CD8-positive, alpha-beta memory T cell (primary cell): ENCODE measurements at regions not wholly inside any gene's neighbourhood (a gene's known extent, or its start where the extent isn't known, plus 50 kb on each side); places are given as distances from the start of the nearest gene placed in this dataset.
"Not testable (repeated sequence)": the region's sequence is repeated elsewhere in the genome, so short reads cannot be mapped to it uniquely, and the experiment has no call there.

Source experiments
- CTCF ChIA-PET: fragments of 350-600 bp; sonication (Branson Sonifier 250); formaldehyde crosslinking; loops from one replicate; lab custom pipeline; 2021; ENCODE audit warnings: antibody characterized with exemption; lab: Charles Lee
- POLR2A ChIA-PET: fragments of 350-600 bp; sonication (Branson Sonifier 250); formaldehyde crosslinking; loops from one replicate; lab custom pipeline; 2021; ENCODE audit warnings: antibody characterized with exemption; lab: Charles Lee
- DNase-seq, 5 donors: peaks; one replicate each; pipeline versions ENCODE4 v3.0.0 to v3.0.0-alpha.2; 2020 to 2022; ENCODE audit warnings: mixed read lengths in 1 of 5
- H3K27ac ChIP-seq: one replicate; pipeline ENCODE4 v1.7.0; 2013; ENCODE audit warnings: low read depth, mild to moderate bottlenecking, low read length, moderate library complexity
- H3K27me3 ChIP-seq: 2 replicates; pipeline ENCODE4 v1.7.0; 2013; ENCODE audit warnings: low read length, mild to moderate bottlenecking; ENCODE audit not compliant: insufficient read depth, poor library complexity, severe bottlenecking
- H3K36me3 ChIP-seq: 2 replicates; pipeline ENCODE4 v1.7.0; 2013; ENCODE audit warnings: mild to moderate bottlenecking, low read length, moderate library complexity; ENCODE audit not compliant: insufficient read depth
- H3K4me1 ChIP-seq: 2 replicates; pipeline ENCODE4 v1.7.0; 2013; ENCODE audit warnings: mild to moderate bottlenecking, low read length, moderate library complexity; ENCODE audit not compliant: insufficient read depth
- H3K4me3 ChIP-seq: 2 replicates; pipeline ENCODE4 v1.7.0; 2013; ENCODE audit warnings: mild to moderate bottlenecking, low read length
- H3K9me3 ChIP-seq: 2 replicates; pipeline ENCODE4 v1.7.0; 2013; ENCODE audit warnings: mild to moderate bottlenecking, low read length
- H3K27ac Mint-ChIP-seq, 8 donors: one replicate each; pipeline ENCODE4 v1.8.0; 2020 to 2021; ENCODE audit warnings: mixed read lengths in 8 of 8, mild to moderate bottlenecking in 6 of 8, inconsistent platforms in 3 of 8, moderate library complexity in 3 of 8
- H3K27me3 Mint-ChIP-seq, 2 donors: one replicate each; pipeline ENCODE4 v1.8.0; 2020 to 2021; ENCODE audit warnings: mixed read lengths in 2 of 2, mild to moderate bottlenecking in 1 of 2, moderate library complexity in 1 of 2
- H3K36me3 Mint-ChIP-seq, 3 donors: one replicate each; pipeline ENCODE4 v1.8.0; 2020 to 2021; ENCODE audit warnings: mixed read lengths in 3 of 3, inconsistent platforms in 1 of 3, mild to moderate bottlenecking in 1 of 3
- H3K4me1 Mint-ChIP-seq, 3 donors: one replicate each; pipeline ENCODE4 v1.8.0; 2020 to 2021; ENCODE audit warnings: mixed read lengths in 3 of 3, inconsistent platforms in 1 of 3, mild to moderate bottlenecking in 1 of 3
- H3K4me3 Mint-ChIP-seq, 7 donors: one replicate each; pipeline ENCODE4 v1.8.0; 2020 to 2021; ENCODE audit warnings: mixed read lengths in 7 of 7, mild to moderate bottlenecking in 6 of 7, moderate library complexity in 4 of 7, inconsistent platforms in 2 of 7
- H3K9me3 Mint-ChIP-seq, 5 donors: one replicate each; pipeline ENCODE4 v1.8.0; 2020 to 2022; ENCODE audit warnings: mixed read lengths in 5 of 5, mild to moderate bottlenecking in 3 of 5, moderate library complexity in 2 of 5, inconsistent platforms in 1 of 5

DNA sequence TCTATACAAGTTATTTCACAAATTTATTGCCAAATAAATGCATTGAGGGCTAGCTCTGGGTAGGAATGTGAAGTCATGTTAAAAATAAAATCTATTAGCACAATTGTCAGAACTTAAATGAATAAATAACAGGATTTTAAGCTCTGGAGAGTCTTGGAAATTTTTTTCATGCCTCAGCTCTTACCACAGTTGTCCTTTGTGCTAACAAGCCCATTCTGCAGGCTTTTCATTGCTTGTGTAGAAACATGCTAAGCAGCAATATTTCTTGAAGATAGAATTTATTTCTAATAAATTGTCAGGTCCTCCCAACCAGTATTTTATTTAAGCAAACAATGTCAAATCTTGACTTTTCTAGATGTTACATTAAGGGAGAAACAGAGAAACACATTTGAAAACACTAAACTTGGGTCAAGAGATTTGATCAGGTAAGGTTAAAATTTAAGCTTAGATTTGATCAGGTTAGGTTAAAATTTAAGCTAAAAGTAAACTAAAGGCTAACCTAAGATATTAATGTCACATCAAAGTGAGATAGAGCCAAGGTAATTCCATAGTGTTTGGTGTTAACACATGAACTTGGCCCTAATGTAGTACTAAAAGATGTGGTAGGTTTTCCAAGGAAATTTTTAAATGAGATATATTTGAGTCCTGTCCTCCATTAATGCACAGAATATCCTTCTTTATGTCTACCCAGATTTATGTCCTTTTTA, 179.1 kb upstream of the IL1RAPL1 start:
- no peak overlapping the region for H3K27ac ChIP-seq
- H3K9me3 ChIP-seq: no peaks in the 10 kb centered on the region
- CTCF ChIA-PET: no interaction called here
- H3K9me3 Mint-ChIP-seq: peaks cover 0 to 9% (median 2%) of the 10 kb centered on the region in 5 donors
- H3K4me3 Mint-ChIP-seq: no peak overlapping the region
- POLR2A ChIA-PET: no interaction called here
- H3K4me3 ChIP-seq: no peak overlapping the region
- DNase-seq: no peak
- no peaks in the 10 kb centered on the region for H3K4me1 Mint-ChIP-seq
- no peaks in the 10 kb centered on the region for H3K36me3 ChIP-seq
- no peak overlapping the region for H3K27ac Mint-ChIP-seq
- no peaks in the 10 kb centered on the region for H3K36me3 Mint-ChIP-seq
- H3K27me3 Mint-ChIP-seq: peaks cover 0 to 2% of the 10 kb centered on the region in 2 donors
- no peaks in the 10 kb centered on the region for H3K4me1 ChIP-seq
- no peaks in the 10 kb centered on the region for H3K27me3 ChIP-seq

DNA sequence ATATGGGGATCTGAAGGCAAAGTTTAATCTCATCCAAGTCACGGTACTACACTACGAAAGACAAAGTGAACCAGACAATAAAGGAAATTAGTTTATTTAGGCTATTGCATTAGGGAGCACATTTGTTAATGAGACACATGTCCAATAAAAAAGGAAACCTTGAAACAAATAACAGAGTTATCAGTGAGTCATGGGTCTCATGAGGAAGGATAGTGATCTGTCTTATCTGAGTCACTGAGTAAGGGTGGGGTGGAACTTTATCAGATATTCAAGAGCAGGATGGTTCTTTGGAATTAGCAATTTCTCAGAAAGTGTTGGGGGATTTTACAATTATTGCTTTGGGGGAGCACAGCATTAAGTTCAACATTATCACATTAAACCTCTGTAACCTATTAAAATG, 188.9 kb upstream of the IL1RAPL1 start:
- H3K4me3 Mint-ChIP-seq: no peak overlapping the region
- no peaks in the 10 kb centered on the region for H3K36me3 ChIP-seq
- no peaks in the 10 kb centered on the region for H3K4me1 Mint-ChIP-seq
- H3K9me3 ChIP-seq: no peaks in the 10 kb centered on the region
- no peak overlapping the region for H3K27ac Mint-ChIP-seq
- no peaks in the 10 kb centered on the region for H3K27me3 Mint-ChIP-seq
- no peaks in the 10 kb centered on the region for H3K27me3 ChIP-seq
- ChIA-PET POLR2A (no interaction called here), CTCF (no interaction called here)
- H3K27ac ChIP-seq: no peak overlapping the region
- no peak for DNase-seq
- no peak overlapping the region for H3K4me3 ChIP-seq
- H3K9me3 Mint-ChIP-seq: peaks cover 0 to 7% (median 4%) of the 10 kb centered on the region in 5 donors
- no peaks in the 10 kb centered on the region for H3K36me3 Mint-ChIP-seq
- H3K4me1 ChIP-seq: no peaks in the 10 kb centered on the region

DNA sequence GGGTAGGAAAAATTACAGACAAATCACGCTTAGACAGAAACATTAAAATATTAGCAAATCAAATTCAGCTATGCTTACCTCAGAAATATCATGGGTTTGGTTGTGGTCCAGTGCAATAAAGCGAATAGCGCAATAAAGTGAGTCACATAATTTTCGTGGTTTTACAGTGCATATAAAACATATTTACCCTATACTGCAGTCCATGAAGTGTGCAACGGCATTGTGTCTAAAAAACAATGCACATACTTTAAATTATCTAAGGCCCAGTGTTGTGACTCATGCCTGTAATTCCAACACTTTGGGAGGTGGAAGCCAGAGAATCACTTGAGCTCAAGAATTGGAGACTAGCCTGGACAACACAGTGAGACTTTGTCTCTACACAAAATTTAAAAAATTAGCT, 195.7 kb upstream of the IL1RAPL1 start:
- Mint-ChIP-seq H3K36me3 (no peaks in the 10 kb centered on the region), H3K27ac (no peak overlapping the region), H3K27me3 (peaks cover 0 to under 1% of the 10 kb centered on the region in 2 donors), H3K4me3 (no peak overlapping the region), H3K9me3 (peaks cover 0 to 2% (median 1%) of the 10 kb centered on the region in 5 donors), H3K4me1 (no peaks in the 10 kb centered on the region)
- H3K4me1 ChIP-seq: no peaks in the 10 kb centered on the region
- H3K4me3 ChIP-seq: no peak overlapping the region
- CTCF ChIA-PET: no interaction called here
- no peaks in the 10 kb centered on the region for H3K9me3 ChIP-seq
- no peaks in the 10 kb centered on the region for H3K36me3 ChIP-seq
- no peak for DNase-seq
- no peak overlapping the region for H3K27ac ChIP-seq
- POLR2A ChIA-PET: no interaction called here
- no peaks in the 10 kb centered on the region for H3K27me3 ChIP-seq

DNA sequence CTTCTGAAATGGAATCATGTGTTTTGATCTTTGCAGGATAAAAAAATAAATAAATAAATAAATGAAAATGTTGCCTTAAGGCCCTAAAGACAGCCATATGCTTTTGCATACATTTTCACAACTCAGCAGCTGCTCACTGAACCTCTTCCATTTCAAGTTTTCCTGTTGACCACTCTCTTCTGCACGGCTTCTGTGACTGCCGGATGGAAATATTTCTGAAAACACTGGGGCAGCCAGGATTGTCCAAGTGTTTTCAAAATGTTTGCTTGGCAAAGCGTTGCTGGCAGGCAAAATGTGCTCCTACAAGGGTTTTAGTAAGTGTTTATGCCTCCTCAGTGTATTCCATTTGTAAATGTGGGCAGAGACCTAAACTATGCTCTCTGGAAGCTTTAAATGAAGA, 208.1 kb upstream of the IL1RAPL1 start:
- H3K9me3 Mint-ChIP-seq: peaks cover 0 to 8% (median 3%) of the 10 kb centered on the region in 5 donors
- peaks cover 0 to 2% of the 10 kb centered on the region in 2 donors for H3K27me3 Mint-ChIP-seq
- Histone ChIP-seq H3K4me1 (no peaks in the 10 kb centered on the region), H3K27me3 (no peaks in the 10 kb centered on the region), H3K36me3 (no peaks in the 10 kb centered on the region), H3K9me3 (no peaks in the 10 kb centered on the region), H3K4me3 (no peak overlapping the region), H3K27ac (no peak overlapping the region)
- DNase-seq: no peak
- no peak overlapping the region for H3K4me3 Mint-ChIP-seq
- no peaks in the 10 kb centered on the region for H3K36me3 Mint-ChIP-seq
- ChIA-PET CTCF (no interaction called here), POLR2A (no interaction called here)
- no peak overlapping the region for H3K27ac Mint-ChIP-seq
- no peaks in the 10 kb centered on the region for H3K4me1 Mint-ChIP-seq

DNA sequence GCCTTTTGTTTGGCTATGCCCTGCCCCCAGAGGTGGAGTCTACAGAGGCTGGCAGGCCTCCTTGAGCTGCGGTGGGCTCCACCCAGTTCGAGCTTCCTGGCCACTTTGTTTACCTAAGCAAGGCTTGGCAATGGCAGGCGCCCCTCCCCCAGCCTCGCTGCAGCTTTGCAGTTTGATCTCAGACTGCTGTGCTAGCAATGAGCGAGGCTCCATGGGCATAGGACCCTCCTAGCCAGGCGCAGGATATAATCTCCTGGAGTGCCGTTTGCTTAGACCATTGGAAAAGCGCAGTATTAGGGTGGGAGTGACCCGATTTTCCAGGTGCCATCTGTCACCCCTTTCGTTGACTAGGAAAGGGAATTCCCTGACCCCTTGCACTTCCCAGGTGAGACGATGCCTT, 219.6 kb upstream of the IL1RAPL1 start:
- H3K27me3 ChIP-seq, H3K9me3 ChIP-seq, CTCF ChIA-PET, H3K27ac ChIP-seq, H3K4me3 Mint-ChIP-seq, DNase-seq, H3K36me3 ChIP-seq, H3K27ac Mint-ChIP-seq, H3K4me3 ChIP-seq, H3K36me3 Mint-ChIP-seq, H3K27me3 Mint-ChIP-seq, H3K4me1 Mint-ChIP-seq, POLR2A ChIA-PET, H3K4me1 ChIP-seq: not testable (repeated sequence)
- H3K9me3 Mint-ChIP-seq: peaks cover 0 to 17% (median 14%) of the 10 kb centered on the region in 5 donors

DNA sequence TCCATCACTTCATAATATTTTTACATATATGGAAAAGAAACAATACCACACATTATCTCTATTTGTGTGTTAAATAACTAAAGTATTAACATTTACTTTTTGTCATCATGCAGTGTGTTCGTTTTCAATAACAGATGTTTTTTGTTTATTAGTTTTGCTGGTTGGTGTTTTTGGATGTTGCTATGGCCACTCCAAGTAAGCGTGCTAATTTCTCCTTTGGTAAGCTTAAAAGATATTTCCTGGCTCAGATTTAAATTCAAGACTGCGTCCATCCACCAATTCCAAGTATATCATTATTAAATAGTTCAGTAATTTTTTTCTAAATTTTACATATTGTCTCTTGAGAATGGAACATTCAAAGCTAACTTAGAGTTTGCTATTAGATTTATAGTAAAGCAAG, 235.4 kb upstream of the IL1RAPL1 start:
- Histone ChIP-seq H3K36me3 (no peaks in the 10 kb centered on the region), H3K4me3 (no peak overlapping the region), H3K9me3 (no peaks in the 10 kb centered on the region), H3K27me3 (no peaks in the 10 kb centered on the region), H3K27ac (no peak overlapping the region), H3K4me1 (no peaks in the 10 kb centered on the region)
- CTCF ChIA-PET: no interaction called here
- no peak overlapping the region for H3K27ac Mint-ChIP-seq
- peaks cover 0 to 10% (median 8%) of the 10 kb centered on the region in 5 donors for H3K9me3 Mint-ChIP-seq
- POLR2A ChIA-PET: no interaction called here
- peaks cover 0 to 2% of the 10 kb centered on the region in 2 donors for H3K27me3 Mint-ChIP-seq
- H3K4me3 Mint-ChIP-seq: no peak overlapping the region
- no peaks in the 10 kb centered on the region for H3K4me1 Mint-ChIP-seq
- no peak for DNase-seq
- no peaks in the 10 kb centered on the region for H3K36me3 Mint-ChIP-seq

DNA sequence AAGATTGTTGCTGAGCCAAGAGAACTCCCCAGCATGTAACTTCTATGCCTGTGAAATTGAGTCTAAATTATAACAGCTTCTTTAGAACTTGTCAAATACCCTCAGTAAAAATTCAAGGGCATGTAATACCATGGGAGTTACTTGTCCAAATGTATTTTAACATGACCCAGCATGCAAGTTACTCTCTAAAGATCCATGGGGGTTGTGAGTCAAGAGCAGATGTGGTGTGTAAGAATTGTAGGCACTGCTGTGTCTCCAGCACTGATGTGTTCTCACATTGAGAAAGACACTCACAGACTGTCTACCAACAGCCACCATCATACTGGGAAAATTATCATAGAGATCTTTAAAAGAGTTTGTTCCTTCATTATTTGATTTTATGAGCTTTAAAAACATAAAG, 237.4 kb upstream of the IL1RAPL1 start:
- peaks cover 2 to 5% (median 3%) of the 10 kb centered on the region in 5 donors for H3K9me3 Mint-ChIP-seq
- H3K9me3 ChIP-seq: no peaks in the 10 kb centered on the region
- H3K27ac Mint-ChIP-seq: no peak overlapping the region
- H3K36me3 Mint-ChIP-seq: no peaks in the 10 kb centered on the region
- H3K4me1 ChIP-seq: no peaks in the 10 kb centered on the region
- H3K27me3 ChIP-seq: no peaks in the 10 kb centered on the region
- DNase-seq: no peak
- H3K4me3 Mint-ChIP-seq: no peak overlapping the region
- CTCF ChIA-PET: no interaction called here
- POLR2A ChIA-PET: no interaction called here
- H3K4me1 Mint-ChIP-seq: no peaks in the 10 kb centered on the region
- H3K4me3 ChIP-seq: no peak overlapping the region
- H3K27me3 Mint-ChIP-seq: no peaks in the 10 kb centered on the region
- no peak overlapping the region for H3K27ac ChIP-seq
- H3K36me3 ChIP-seq: no peaks in the 10 kb centered on the region

DNA sequence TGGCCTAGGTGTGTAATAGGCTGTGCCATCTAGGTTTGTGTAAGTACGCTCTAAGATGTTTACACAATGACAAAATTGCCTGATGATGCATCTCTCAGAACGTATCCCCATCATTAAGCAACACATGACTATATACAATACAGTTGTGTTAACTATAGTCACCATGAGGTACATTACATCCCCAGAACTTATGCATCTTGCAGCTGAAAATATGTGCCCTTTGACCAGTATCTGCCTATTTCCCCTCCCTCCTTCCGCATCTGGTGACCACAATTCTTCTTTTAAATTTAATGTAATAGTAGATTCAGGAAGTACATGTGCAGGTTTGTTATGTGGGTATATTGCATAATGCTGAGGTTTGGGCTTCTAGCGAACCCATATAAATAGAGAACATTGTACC, 239.8 kb upstream of the IL1RAPL1 start:
- Histone ChIP-seq H3K36me3 (no peaks in the 10 kb centered on the region), H3K27me3 (no peaks in the 10 kb centered on the region), H3K9me3 (no peaks in the 10 kb centered on the region), H3K4me3 (no peak overlapping the region), H3K4me1 (no peaks in the 10 kb centered on the region), H3K27ac (no peak overlapping the region)
- no peak overlapping the region for H3K4me3 Mint-ChIP-seq
- DNase-seq: no peak
- CTCF ChIA-PET: no interaction called here
- H3K9me3 Mint-ChIP-seq: peaks cover 2 to 5% (median 3%) of the 10 kb centered on the region in 5 donors
- POLR2A ChIA-PET: no interaction called here
- no peak overlapping the region for H3K27ac Mint-ChIP-seq
- H3K27me3 Mint-ChIP-seq: no peaks in the 10 kb centered on the region
- H3K36me3 Mint-ChIP-seq: no peaks in the 10 kb centered on the region
- H3K4me1 Mint-ChIP-seq: no peaks in the 10 kb centered on the region
